Adrenal gland (tissue), 5 donors: ENCODE measurements at regions not wholly inside any gene's neighbourhood (a gene's known extent, or its start where the extent isn't known, plus 50 kb on each side); places are given as distances from the start of the nearest gene placed in this dataset.

Source experiments
- POLR2A ChIP-seq, 2 donors: fragments of 450-650 bp; IDR thresholded peaks; one replicate each; pipeline ENCODE4 v1.6.1; 2017; ENCODE audit warnings: antibody characterized with exemption in 2 of 2, mild to moderate bottlenecking in 2 of 2, moderate library complexity in 1 of 2
- TF ChIP-seq, protein P1 (sequence below), 6 experiments: fragments of 450-650 bp in 4 of 6; fragments of 200-600 bp in 2 of 6; sonication (generic) in 1 of 6; IDR thresholded peaks; 1 replicate in 5 of 6; 2 replicates in 1 of 6; pipeline versions ENCODE4 v1.5.1 to v1.8.0; 2016 to 2021; ENCODE audit warnings: antibody characterized with exemption in 6 of 6, mild to moderate bottlenecking in 2 of 6, moderate library complexity in 1 of 6
- donor health status: DM: no; HTN: no; CAD: no.

DNA sequence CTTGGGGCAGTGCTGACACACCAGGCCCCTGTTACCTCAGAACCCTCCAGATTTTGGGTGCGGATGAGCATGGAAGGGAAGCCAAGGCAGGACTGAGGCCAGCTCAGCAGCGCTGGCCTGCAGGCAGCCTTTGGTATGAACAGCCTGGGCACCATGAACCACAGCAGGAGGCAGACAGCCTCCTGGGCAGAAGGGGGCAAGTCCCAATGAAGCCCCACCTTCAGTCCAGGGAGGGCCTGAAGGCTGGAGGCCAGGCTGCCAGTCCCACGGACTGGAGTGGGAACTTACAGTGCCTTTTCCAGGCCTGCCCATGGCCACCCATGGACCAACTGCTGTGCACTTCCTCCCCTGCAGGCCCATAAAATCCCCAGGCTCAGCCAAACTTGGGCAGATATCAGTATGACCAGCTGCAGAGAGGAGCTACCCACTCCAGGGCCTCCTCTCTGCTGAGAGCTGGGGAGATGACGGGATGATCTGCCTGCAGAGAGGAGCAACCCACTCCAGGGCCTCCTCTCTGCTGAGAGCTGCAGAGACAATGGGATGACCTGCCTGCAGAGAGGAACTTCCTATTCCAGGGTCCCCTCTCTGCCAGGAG is 74.7 kb downstream of the NEURL3 start:
- TF ChIP-seq, protein P1, sequence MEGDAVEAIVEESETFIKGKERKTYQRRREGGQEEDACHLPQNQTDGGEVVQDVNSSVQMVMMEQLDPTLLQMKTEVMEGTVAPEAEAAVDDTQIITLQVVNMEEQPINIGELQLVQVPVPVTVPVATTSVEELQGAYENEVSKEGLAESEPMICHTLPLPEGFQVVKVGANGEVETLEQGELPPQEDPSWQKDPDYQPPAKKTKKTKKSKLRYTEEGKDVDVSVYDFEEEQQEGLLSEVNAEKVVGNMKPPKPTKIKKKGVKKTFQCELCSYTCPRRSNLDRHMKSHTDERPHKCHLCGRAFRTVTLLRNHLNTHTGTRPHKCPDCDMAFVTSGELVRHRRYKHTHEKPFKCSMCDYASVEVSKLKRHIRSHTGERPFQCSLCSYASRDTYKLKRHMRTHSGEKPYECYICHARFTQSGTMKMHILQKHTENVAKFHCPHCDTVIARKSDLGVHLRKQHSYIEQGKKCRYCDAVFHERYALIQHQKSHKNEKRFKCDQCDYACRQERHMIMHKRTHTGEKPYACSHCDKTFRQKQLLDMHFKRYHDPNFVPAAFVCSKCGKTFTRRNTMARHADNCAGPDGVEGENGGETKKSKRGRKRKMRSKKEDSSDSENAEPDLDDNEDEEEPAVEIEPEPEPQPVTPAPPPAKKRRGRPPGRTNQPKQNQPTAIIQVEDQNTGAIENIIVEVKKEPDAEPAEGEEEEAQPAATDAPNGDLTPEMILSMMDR (IDR thresholded peaks at IDR 0.05) = no peak
- no peak for TF ChIP-seq POLR2A (IDR thresholded peaks at IDR 0.05)
